HepG2 (cell line): ENCODE measurements at regions not wholly inside any gene's neighbourhood (a gene's known extent, or its start where the extent isn't known, plus 50 kb on each side); places are given as distances from the start of the nearest gene placed in this dataset.

Experiments
- ATAC-seq: fragments of 200-7000 bp; cut with Tn5 transposase; 3 replicates; pipeline ENCODE4 v1.9.1; 2020; ENCODE audit warnings: mild to moderate bottlenecking, moderate library complexity
- BruUV-seq: library from RNA; stranded (reverse); fragments of 400-500 nt; replicated peaks from 2 replicates; lab custom pipeline; 2021; lab: Mats Ljungman, UMichigan
- CTCF ChIA-PET: fragments of 300-600 bp; formaldehyde crosslinking; extraction: SDS; loops from one replicate; lab custom pipeline; 2021; ENCODE audit warnings: low total read pairs, inconsistent platforms, low intra/inter-chr PET ratio; lab: Yijun Ruan, JAX
- POLR2A ChIA-PET: fragments of 350-600 bp; sonication (Branson Sonifier 250); formaldehyde crosslinking; loops from one replicate; lab custom pipeline; 2020; ENCODE audit warnings: antibody characterized with exemption, inconsistent platforms; lab: Yijun Ruan, JAX
- DNase-seq: peaks from one replicate; pipeline ENCODE4 v3.0.0-alpha.2; 2015; ENCODE audit warnings: low spot score
- FAIRE-seq: peaks from 3 replicates; lab custom pipeline; 2011; peaks lifted over from hg19 to GRCh38; lab: Jason Lieb, UNC
- H2AFZ ChIP-seq: one replicate; pipeline ENCODE4 v1.6.1; 2011; ENCODE audit warnings: low read length, inconsistent platforms
- H3K27ac ChIP-seq: fragments of 300-600 bp; 3 replicates; pipeline ENCODE4 v1.8.0; 2011; ENCODE audit warnings: mixed run types, mild to moderate bottlenecking, mixed read lengths, low read length, inconsistent platforms; ENCODE audit not compliant: insufficient read depth; ENCODE audit errors: extremely low read length
- H3K27me3 ChIP-seq, 2 experiments: fragments of 200-600 bp in 1 of 2; 2 replicates in 1 of 2; 3 replicates in 1 of 2; pipeline versions ENCODE4 v1.6.0 to v1.8.0; 2011; ENCODE audit warnings: low read length in 2 of 2, mild to moderate bottlenecking in 2 of 2, moderate library complexity in 2 of 2, inconsistent platforms in 1 of 2; ENCODE audit not compliant: insufficient read depth in 2 of 2, control insufficient read depth in 1 of 2
- H3K36me3 ChIP-seq, 2 experiments: fragments of 200-600 bp in 1 of 2; replicated peaks in 1 of 2; 2 replicates in 1 of 2; 3 replicates in 1 of 2; pipeline versions ENCODE4 v1.5.1 to v1.8.0; 2011; ENCODE audit warnings: low read length in 2 of 2, inconsistent platforms in 1 of 2; ENCODE audit not compliant: insufficient read depth in 2 of 2, control insufficient read depth in 1 of 2
- H3K4me1 ChIP-seq: 2 replicates; pipeline ENCODE4 v1.5.1; 2012; ENCODE audit warnings: low read length, inconsistent platforms; ENCODE audit not compliant: insufficient read depth
- H3K4me2 ChIP-seq: 2 replicates; pipeline ENCODE4 v1.6.0; 2011; ENCODE audit warnings: low read depth, low read length, inconsistent platforms
- H3K4me3 ChIP-seq, 3 experiments: fragments of 200-600 bp in 1 of 3; sonication (generic), shearing (Covaris generic) in 1 of 3; replicated peaks in 1 of 3; 2 replicates each; pipeline ENCODE4 v1.5.1; 2011 to 2016; ENCODE audit warnings: low read length in 3 of 3, inconsistent platforms in 2 of 3, low read depth in 2 of 3, mild to moderate bottlenecking in 2 of 3, control low read depth in 1 of 3, mixed read lengths in 1 of 3; ENCODE audit not compliant: insufficient read depth in 1 of 3
- H3K79me2 ChIP-seq: one replicate; pipeline ENCODE4 v1.6.1; 2011; ENCODE audit warnings: low read length, inconsistent platforms; ENCODE audit not compliant: insufficient read depth
- H3K9ac ChIP-seq: 2 replicates; pipeline ENCODE4 v1.6.0; 2011; ENCODE audit warnings: mild to moderate bottlenecking, low read depth, low read length, inconsistent platforms; ENCODE audit not compliant: insufficient read depth
- H3K9me3 ChIP-seq: 2 replicates; pipeline ENCODE4 v1.5.1; 2012; ENCODE audit warnings: mild to moderate bottlenecking, low read length
- H4K20me1 ChIP-seq: 2 replicates; pipeline ENCODE4 v1.6.0; 2011; ENCODE audit warnings: inconsistent platforms, mild to moderate bottlenecking, low read length, moderate library complexity; ENCODE audit not compliant: insufficient read depth
- GFI1 ChIP-seq: sonication (generic); formaldehyde crosslinking; IDR thresholded peaks from 2 replicates; pipeline ENCODE4 v1.5.0; 2020; ENCODE audit warnings: missing genetic modification reagents, mild to moderate bottlenecking, borderline replicate concordance
- KLF16 ChIP-seq, 2 experiments: sonication (generic) in 1 of 2; formaldehyde crosslinking in 1 of 2; IDR thresholded peaks; 2 replicates each; pipeline versions ENCODE4 v1.6.1 to v1.8.0; 2016 to 2023; ENCODE audit warnings: missing genetic modification reagents in 2 of 2, missing compliant biosample characterization in 1 of 2
- SIX4 ChIP-seq: sonication (generic); formaldehyde crosslinking; IDR thresholded peaks from 2 replicates; pipeline ENCODE4 v1.4.0; 2020; ENCODE audit warnings: missing genetic modification reagents
- SRSF4 ChIP-seq: fragments of 200-400 bp; formaldehyde crosslinking; IDR thresholded peaks from one replicate; pipeline ENCODE4 v1.6.1; 2018; ENCODE audit warnings: mild to moderate bottlenecking, low read depth, low read length, moderate library complexity; ENCODE audit not compliant: poor library complexity, severe bottlenecking
- TAF15 ChIP-seq: fragments of 200-400 bp; formaldehyde crosslinking; IDR thresholded peaks from one replicate; pipeline ENCODE4 v1.6.1; 2018; ENCODE audit warnings: mild to moderate bottlenecking, low read depth, low read length; ENCODE audit not compliant: poor library complexity, severe bottlenecking
- XBP1 ChIP-seq: sonication (generic); formaldehyde crosslinking; IDR thresholded peaks from 2 replicates; pipeline ENCODE4 v1.5.0; 2020; ENCODE audit warnings: missing genetic modification reagents
- ZFP36 ChIP-seq: fragments of 150-350 bp; IDR thresholded peaks from 2 replicates; pipeline ENCODE4 v1.6.1; 2018; ENCODE audit warnings: borderline replicate concordance, low read length, low read depth; ENCODE audit not compliant: partially characterized antibody
- ZNF350 ChIP-seq: sonication (generic); formaldehyde crosslinking; IDR thresholded peaks from 2 replicates; pipeline ENCODE4 v1.4.0; 2020; ENCODE audit warnings: mild to moderate bottlenecking, low read depth, missing genetic modification reagents, borderline replicate concordance
- ZNF367 ChIP-seq: sonication (generic); formaldehyde crosslinking; IDR thresholded peaks from 2 replicates; pipeline ENCODE4 v1.4.0; 2020; ENCODE audit warnings: missing genetic modification reagents, borderline replicate concordance
- ZNF547 ChIP-seq: sonication (generic); formaldehyde crosslinking; IDR thresholded peaks from 2 replicates; pipeline ENCODE4 v1.5.1; 2020; ENCODE audit warnings: mild to moderate bottlenecking, missing genetic modification reagents
- WGBS: methylation state at CpG from one replicate; pipeline ENCODE4 v1.1.6; 2017; ENCODE audit warnings: low lambda C conversion rate; 5-methylcytosine and 5-hydroxymethylcytosine counted together
- in situ Hi-C: cut with HindIII; loops from 2 replicates; pipeline ENCODE4 v1.10.0; 2017; ENCODE audit warnings: low pct_unique_long_range_greater_than_20kb; ENCODE audit not compliant: extremely low pct_ligation_motif_present
- intact Hi-C: fragments of 100-400 bp; cut with micrococcal nuclease; formaldehyde crosslinking; loops from one replicate; pipeline ENCODE4 v1.10.0; 2022; ENCODE audit not compliant: unreplicated experiment
- TF ChIP-seq, protein P1 (sequence below): sonication (generic); formaldehyde crosslinking; conservative IDR thresholded peaks from 2 replicates; pipeline ENCODE4 v1.8.0; 2022; ENCODE audit warnings: low read depth, missing genetic modification reagents

DNA sequence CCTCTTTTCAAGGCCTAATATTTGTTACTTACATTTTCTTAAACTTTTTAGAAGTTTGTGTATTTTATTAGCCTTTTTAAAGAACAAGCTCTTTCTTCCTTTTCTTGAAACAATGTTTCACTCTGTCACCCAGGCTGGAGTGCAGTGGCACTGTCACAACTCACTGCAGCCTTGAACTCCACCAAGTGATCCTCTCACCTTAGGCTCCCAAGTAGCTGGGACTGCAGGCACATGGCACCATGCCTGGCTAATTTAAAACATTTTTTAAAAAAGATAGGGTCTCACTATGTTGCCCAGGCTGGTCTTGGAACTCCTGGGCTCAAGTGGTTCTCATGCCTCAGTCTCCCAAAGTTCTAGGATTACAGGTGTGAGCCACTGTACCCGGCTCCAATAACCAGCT lies 192.2 kb upstream of the SPRY2 start:
- TF ChIP-seq, protein P1, sequence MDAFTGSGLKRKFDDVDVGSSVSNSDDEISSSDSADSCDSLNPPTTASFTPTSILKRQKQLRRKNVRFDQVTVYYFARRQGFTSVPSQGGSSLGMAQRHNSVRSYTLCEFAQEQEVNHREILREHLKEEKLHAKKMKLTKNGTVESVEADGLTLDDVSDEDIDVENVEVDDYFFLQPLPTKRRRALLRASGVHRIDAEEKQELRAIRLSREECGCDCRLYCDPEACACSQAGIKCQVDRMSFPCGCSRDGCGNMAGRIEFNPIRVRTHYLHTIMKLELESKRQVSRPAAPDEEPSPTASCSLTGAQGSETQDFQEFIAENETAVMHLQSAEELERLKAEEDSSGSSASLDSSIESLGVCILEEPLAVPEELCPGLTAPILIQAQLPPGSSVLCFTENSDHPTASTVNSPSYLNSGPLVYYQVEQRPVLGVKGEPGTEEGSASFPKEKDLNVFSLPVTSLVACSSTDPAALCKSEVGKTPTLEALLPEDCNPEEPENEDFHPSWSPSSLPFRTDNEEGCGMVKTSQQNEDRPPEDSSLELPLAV (CRISPR knock-in tag), result no peak
- TF ChIP-seq TAF15 (no peak), XBP1 (CRISPR knock-in tag) (no peak), GFI1 (CRISPR knock-in tag) (no peak), ZNF547 (CRISPR knock-in tag) (no peak), ZFP36 (no peak), SIX4 (CRISPR knock-in tag) (no peak), ZNF350 (CRISPR knock-in tag) (no peak), SRSF4 (no peak), ZNF367 (no peak), KLF16 (CRISPR knock-in tag; IDR thresholded peaks at IDR 0.05) (no peak)
- Histone ChIP-seq H3K79me2 (no peaks in the 10 kb centered on the region), H3K27ac (no peak overlapping the region), H3K4me1 (no peaks in the 10 kb centered on the region), H2AFZ (no peak overlapping the region), H4K20me1 (no peaks in the 10 kb centered on the region), H3K4me2 (no peak overlapping the region), H3K27me3 (no peaks in the 10 kb centered on the region), H3K4me3 (no peak overlapping the region), H3K9me3 (peaks cover 43% of the 10 kb centered on the region), H3K9ac (no peak overlapping the region), H3K36me3 (no peaks in the 10 kb centered on the region)
- 3% methylated on average over 1 of the region's 1 CpG for WGBS
- POLR2A ChIA-PET, result no interaction called here
- BruUV-seq, result no TSS peak
- in situ Hi-C loops (no loop called here), intact Hi-C loops (no loop called here)
- FAIRE-seq (no peak), DNase-seq (no peak), ATAC-seq (no peak)
- CTCF ChIA-PET, result no interaction called here
